H9 (cell line): ENCODE measurements at regions not wholly inside any gene's neighbourhood (a gene's known extent, or its start where the extent isn't known, plus 50 kb on each side); places are given as distances from the start of the nearest gene placed in this dataset.

Experiments used
- DNase-seq: peaks from one replicate; pipeline ENCODE4 v3.0.0-alpha.2; 2017
- H2AFZ ChIP-seq: one replicate; pipeline ENCODE4 v1.6.1; 2013; ENCODE audit warnings: mild to moderate bottlenecking, low read length, control low read depth, moderate library complexity
- H2AK5ac ChIP-seq: 2 replicates; pipeline ENCODE4 v1.6.1; 2013; ENCODE audit warnings: low read length, control low read depth, mixed read lengths; ENCODE audit not compliant: insufficient read length
- H2BK120ac ChIP-seq: one replicate; pipeline ENCODE4 v1.6.1; 2013; ENCODE audit warnings: low read depth, mild to moderate bottlenecking, low read length, control low read depth, inconsistent platforms; ENCODE audit not compliant: poor library complexity, severe bottlenecking
- H2BK12ac ChIP-seq: 2 replicates; pipeline ENCODE4 v1.6.1; 2013; ENCODE audit warnings: low read length, control low read depth, mixed read lengths, low read depth; ENCODE audit not compliant: insufficient read length
- H2BK15ac ChIP-seq: 2 replicates; pipeline ENCODE4 v1.6.1; 2013; ENCODE audit warnings: low read depth, low read length, control low read depth
- H2BK20ac ChIP-seq: one replicate; pipeline ENCODE4 v1.6.1; 2013; ENCODE audit warnings: low read depth, mild to moderate bottlenecking, low read length, control low read depth, inconsistent platforms; ENCODE audit not compliant: poor library complexity, severe bottlenecking
- H2BK5ac ChIP-seq: 2 replicates; pipeline ENCODE4 v1.6.1; 2013; ENCODE audit warnings: low read length, control low read depth, mixed read lengths; ENCODE audit not compliant: insufficient read length
- H3K14ac ChIP-seq: 2 replicates; pipeline ENCODE4 v1.6.1; 2013; ENCODE audit warnings: low read length, control low read depth; ENCODE audit not compliant: insufficient read depth
- H3K18ac ChIP-seq: 2 replicates; pipeline ENCODE4 v1.6.1; 2013; ENCODE audit warnings: low read depth, mild to moderate bottlenecking, mixed read lengths, low read length, control low read depth; ENCODE audit not compliant: insufficient read length
- H3K23ac ChIP-seq: 2 replicates; pipeline ENCODE4 v1.6.1; 2013; ENCODE audit warnings: low read length, control low read depth, mixed read lengths, low read depth; ENCODE audit not compliant: insufficient read length
- H3K23me2 ChIP-seq: 2 replicates; pipeline ENCODE4 v1.6.1; 2013; ENCODE audit warnings: low read depth, mild to moderate bottlenecking, mixed read lengths, low read length, control low read depth; ENCODE audit not compliant: insufficient read length, poor library complexity, severe bottlenecking
- H3K27ac ChIP-seq: 2 replicates; pipeline ENCODE4 v1.5.1; 2013; ENCODE audit warnings: low read length, control low read depth, mixed read lengths, low read depth; ENCODE audit not compliant: insufficient read length
- H3K27me3 ChIP-seq: 2 replicates; pipeline ENCODE4 v1.6.1; 2013; ENCODE audit warnings: low read length, control low read depth, inconsistent platforms; ENCODE audit not compliant: insufficient read depth
- H3K4ac ChIP-seq: 2 replicates; pipeline ENCODE4 v1.6.1; 2013; ENCODE audit warnings: low read depth, mild to moderate bottlenecking, control low read depth, inconsistent platforms, low read length, moderate library complexity
- H3K4me1 ChIP-seq: 2 replicates; pipeline ENCODE4 v1.6.1; 2013; ENCODE audit warnings: low read length, control low read depth, inconsistent platforms; ENCODE audit not compliant: insufficient read depth
- H3K4me2 ChIP-seq: 2 replicates; pipeline ENCODE4 v1.6.1; 2013; ENCODE audit warnings: low read length, control low read depth, mixed read lengths; ENCODE audit not compliant: insufficient read length, insufficient read depth
- H3K56ac ChIP-seq: 2 replicates; pipeline ENCODE4 v1.6.1; 2013; ENCODE audit warnings: low read depth, mild to moderate bottlenecking, mixed read lengths, low read length, control low read depth; ENCODE audit not compliant: insufficient read length
- H3K79me1 ChIP-seq: 2 replicates; pipeline ENCODE4 v1.6.1; 2013; ENCODE audit warnings: low read depth, mild to moderate bottlenecking, moderate library complexity, low read length, control low read depth, inconsistent platforms; ENCODE audit not compliant: insufficient read depth, poor library complexity, severe bottlenecking
- H3K79me2 ChIP-seq: 2 replicates; pipeline ENCODE4 v1.6.1; 2013; ENCODE audit warnings: low read length, control low read depth, inconsistent platforms; ENCODE audit not compliant: insufficient read depth
- H3K9ac ChIP-seq: 2 replicates; pipeline ENCODE4 v1.6.1; 2013; ENCODE audit warnings: low read length, control low read depth, mixed read lengths; ENCODE audit not compliant: insufficient read length; ENCODE audit errors: extremely low read depth
- H3K9me3 ChIP-seq: one replicate; pipeline ENCODE4 v1.6.1; 2013; ENCODE audit warnings: low read depth, low read length, inconsistent platforms; ENCODE audit not compliant: control insufficient read depth
- H3T11ph ChIP-seq: one replicate; pipeline ENCODE4 v1.6.1; 2013; ENCODE audit warnings: mild to moderate bottlenecking, low read length, control low read depth, inconsistent platforms
- H4K20me1 ChIP-seq: one replicate; pipeline ENCODE4 v1.6.1; 2013; ENCODE audit not compliant: control insufficient read depth, insufficient read length, insufficient read depth
- H4K5ac ChIP-seq: 2 replicates; pipeline ENCODE4 v1.6.1; 2013; ENCODE audit warnings: low read depth, mild to moderate bottlenecking, mixed read lengths, low read length, control low read depth; ENCODE audit not compliant: insufficient read length
- H4K8ac ChIP-seq: replicated peaks from 2 replicates; pipeline ENCODE4 v1.6.1; 2013; ENCODE audit warnings: low read length, control low read depth, mixed read lengths, low read depth; ENCODE audit not compliant: insufficient read length
- H4K91ac ChIP-seq: 2 replicates; pipeline ENCODE4 v1.6.1; 2013; ENCODE audit warnings: low read depth, mild to moderate bottlenecking, moderate library complexity, mixed read lengths, low read length, control low read depth; ENCODE audit not compliant: insufficient read length
- H3K27ac Mint-ChIP-seq, 3 experiments: 2 replicates in 2 of 3; 3 replicates in 1 of 3; pipeline ENCODE4 v1.8.0; 2020 to 2021; ENCODE audit warnings: mixed read lengths in 3 of 3, mild to moderate bottlenecking in 1 of 3, moderate library complexity in 1 of 3
- H3K27me3 Mint-ChIP-seq: 2 replicates; pipeline ENCODE4 v1.8.0; 2021; ENCODE audit warnings: low read depth, mild to moderate bottlenecking, moderate library complexity, mixed read lengths
- H3K36me3 Mint-ChIP-seq, 3 experiments: 2 replicates in 2 of 3; 3 replicates in 1 of 3; pipeline ENCODE4 v1.8.0; 2020 to 2021; ENCODE audit warnings: low read depth in 3 of 3, mixed read lengths in 3 of 3; ENCODE audit not compliant: insufficient read depth in 1 of 3
- H3K4me1 Mint-ChIP-seq, 2 experiments: 2 replicates each; pipeline ENCODE4 v1.8.0; 2020; ENCODE audit warnings: mixed read lengths in 2 of 2
- H3K4me3 Mint-ChIP-seq, 2 experiments: 2 replicates in 1 of 2; 3 replicates in 1 of 2; pipeline ENCODE4 v1.8.0; 2020 to 2021; ENCODE audit warnings: mild to moderate bottlenecking in 2 of 2, mixed read lengths in 2 of 2, moderate library complexity in 1 of 2
- H3K9me3 Mint-ChIP-seq, 2 experiments: 2 replicates in 1 of 2; 3 replicates in 1 of 2; pipeline ENCODE4 v1.8.0; 2020; ENCODE audit warnings: mild to moderate bottlenecking in 2 of 2, mixed read lengths in 2 of 2, moderate library complexity in 1 of 2
- WGBS: extraction: QIAGEN DNeasy Blood & Tissue Kit; methylation state at CpG from one replicate; pipeline ENCODE4 v1.1.7; 2013; ENCODE audit warnings: missing lambda C conversion rate, low lambda C conversion rate, mixed read lengths; ENCODE audit not compliant: insufficient read length; ENCODE audit errors: extremely low coverage; 5-methylcytosine and 5-hydroxymethylcytosine counted together
- TF ChIP-seq, protein P1 (sequence below): fragments of 200-600 bp; sonication (generic); conservative IDR thresholded peaks from 3 replicates; pipeline ENCODE4 v1.8.0; 2021; ENCODE audit warnings: antibody characterized with exemption, mild to moderate bottlenecking

DNA sequence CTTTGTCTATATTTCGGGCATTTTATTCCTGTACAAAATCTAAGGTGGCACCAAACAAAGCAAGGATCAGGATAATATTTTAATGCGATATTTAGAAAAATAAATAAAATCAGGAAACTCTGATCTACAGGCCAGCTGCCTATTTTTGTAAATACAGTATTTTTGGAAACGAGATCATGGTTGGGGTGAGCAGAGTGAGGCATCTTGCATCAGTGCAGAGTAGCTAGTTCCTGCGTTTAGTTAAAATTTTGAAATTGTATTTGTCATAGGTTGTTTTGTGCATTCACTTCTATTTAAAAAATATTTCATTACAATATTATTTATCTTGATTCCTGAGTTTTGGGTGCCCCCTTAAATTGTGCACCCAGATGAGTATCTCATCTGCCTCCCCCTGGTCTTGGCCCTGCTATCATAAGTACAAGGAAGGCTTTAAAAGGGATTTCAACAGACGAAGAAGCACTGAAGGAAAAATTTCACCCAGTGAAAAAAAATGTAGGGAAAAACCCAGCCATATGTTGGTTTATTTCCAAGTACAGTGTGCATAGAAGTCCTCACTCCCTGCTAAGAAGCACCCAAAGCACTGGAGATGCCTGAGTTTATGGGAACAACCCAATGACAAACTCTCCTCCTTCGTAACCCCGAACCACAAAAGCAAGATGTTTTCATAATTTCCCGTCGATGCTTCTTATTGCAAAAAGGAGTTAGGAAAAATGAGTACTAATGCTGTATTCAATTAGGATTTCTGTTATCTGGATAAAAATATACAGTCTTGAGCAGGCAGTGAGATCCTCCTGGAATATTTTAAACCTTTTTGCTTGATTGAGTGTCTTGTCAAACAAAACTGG is 304.7 kb upstream of the CLINT1 start:
- H4K5ac ChIP-seq = no peak overlapping the region
- Mint-ChIP-seq H3K27me3 (no peaks in the 10 kb centered on the region; the same call in 1 of the 2 replicates), H3K9me3 (no peaks in the 10 kb centered on the region)

More for the DNA sequence above, 304.7 kb upstream of the CLINT1 start:
- WGBS = no CpG with 5 or more reads among the region's 9 CpGs
- no peak overlapping the region for H2AK5ac ChIP-seq
- no peak overlapping the region for H2BK5ac ChIP-seq
- peaks cover 5 to 7% of the 10 kb centered on the region in 2 experiments; a peak in 3 of 4 replicates for H3K4me1 Mint-ChIP-seq
- no peak overlapping the region for H3K18ac ChIP-seq
- H3K4me3 Mint-ChIP-seq = no peak overlapping the region
- no peaks in the 10 kb centered on the region for H3K4me1 ChIP-seq
- no peak overlapping the region for H2BK12ac ChIP-seq
- H3K79me2 ChIP-seq = no peaks in the 10 kb centered on the region
- no peaks in the 10 kb centered on the region for H4K20me1 ChIP-seq
- no peak overlapping the region for H3K4ac ChIP-seq
- no peak overlapping the region for H3T11ph ChIP-seq
- no peak overlapping the region for H3K23ac ChIP-seq
- no peaks in the 10 kb centered on the region for H3K9me3 ChIP-seq
- no peak overlapping the region for H4K8ac ChIP-seq
- H3K27ac Mint-ChIP-seq = no peak overlapping the region
- no peak overlapping the region for H4K91ac ChIP-seq
- H2BK15ac ChIP-seq = no peak overlapping the region
- no peak overlapping the region for H3K4me2 ChIP-seq
- no peak overlapping the region for H3K27ac ChIP-seq
- no peak for DNase-seq
- TF ChIP-seq, protein P1, sequence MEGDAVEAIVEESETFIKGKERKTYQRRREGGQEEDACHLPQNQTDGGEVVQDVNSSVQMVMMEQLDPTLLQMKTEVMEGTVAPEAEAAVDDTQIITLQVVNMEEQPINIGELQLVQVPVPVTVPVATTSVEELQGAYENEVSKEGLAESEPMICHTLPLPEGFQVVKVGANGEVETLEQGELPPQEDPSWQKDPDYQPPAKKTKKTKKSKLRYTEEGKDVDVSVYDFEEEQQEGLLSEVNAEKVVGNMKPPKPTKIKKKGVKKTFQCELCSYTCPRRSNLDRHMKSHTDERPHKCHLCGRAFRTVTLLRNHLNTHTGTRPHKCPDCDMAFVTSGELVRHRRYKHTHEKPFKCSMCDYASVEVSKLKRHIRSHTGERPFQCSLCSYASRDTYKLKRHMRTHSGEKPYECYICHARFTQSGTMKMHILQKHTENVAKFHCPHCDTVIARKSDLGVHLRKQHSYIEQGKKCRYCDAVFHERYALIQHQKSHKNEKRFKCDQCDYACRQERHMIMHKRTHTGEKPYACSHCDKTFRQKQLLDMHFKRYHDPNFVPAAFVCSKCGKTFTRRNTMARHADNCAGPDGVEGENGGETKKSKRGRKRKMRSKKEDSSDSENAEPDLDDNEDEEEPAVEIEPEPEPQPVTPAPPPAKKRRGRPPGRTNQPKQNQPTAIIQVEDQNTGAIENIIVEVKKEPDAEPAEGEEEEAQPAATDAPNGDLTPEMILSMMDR = no peak
- H3K36me3 Mint-ChIP-seq = no peaks in the 10 kb centered on the region
- no peak overlapping the region for H2BK120ac ChIP-seq
- no peak overlapping the region for H2BK20ac ChIP-seq
- no peak overlapping the region for H3K56ac ChIP-seq
- no peak overlapping the region for H2AFZ ChIP-seq
- H3K9ac ChIP-seq = no peak overlapping the region
- no peak overlapping the region for H3K14ac ChIP-seq
- no peaks in the 10 kb centered on the region for H3K79me1 ChIP-seq
- no peaks in the 10 kb centered on the region for H3K23me2 ChIP-seq
- no peaks in the 10 kb centered on the region for H3K27me3 ChIP-seq
